ENCODE measurements at regions not wholly inside any gene's neighbourhood (a gene's known extent, or its start where the extent isn't known, plus 50 kb on each side); places are given as distances from the start of the nearest gene placed in this dataset.
A peak's percentile ranks its signal among the peaks of the same experiment; 100 is the strongest.

DNA sequence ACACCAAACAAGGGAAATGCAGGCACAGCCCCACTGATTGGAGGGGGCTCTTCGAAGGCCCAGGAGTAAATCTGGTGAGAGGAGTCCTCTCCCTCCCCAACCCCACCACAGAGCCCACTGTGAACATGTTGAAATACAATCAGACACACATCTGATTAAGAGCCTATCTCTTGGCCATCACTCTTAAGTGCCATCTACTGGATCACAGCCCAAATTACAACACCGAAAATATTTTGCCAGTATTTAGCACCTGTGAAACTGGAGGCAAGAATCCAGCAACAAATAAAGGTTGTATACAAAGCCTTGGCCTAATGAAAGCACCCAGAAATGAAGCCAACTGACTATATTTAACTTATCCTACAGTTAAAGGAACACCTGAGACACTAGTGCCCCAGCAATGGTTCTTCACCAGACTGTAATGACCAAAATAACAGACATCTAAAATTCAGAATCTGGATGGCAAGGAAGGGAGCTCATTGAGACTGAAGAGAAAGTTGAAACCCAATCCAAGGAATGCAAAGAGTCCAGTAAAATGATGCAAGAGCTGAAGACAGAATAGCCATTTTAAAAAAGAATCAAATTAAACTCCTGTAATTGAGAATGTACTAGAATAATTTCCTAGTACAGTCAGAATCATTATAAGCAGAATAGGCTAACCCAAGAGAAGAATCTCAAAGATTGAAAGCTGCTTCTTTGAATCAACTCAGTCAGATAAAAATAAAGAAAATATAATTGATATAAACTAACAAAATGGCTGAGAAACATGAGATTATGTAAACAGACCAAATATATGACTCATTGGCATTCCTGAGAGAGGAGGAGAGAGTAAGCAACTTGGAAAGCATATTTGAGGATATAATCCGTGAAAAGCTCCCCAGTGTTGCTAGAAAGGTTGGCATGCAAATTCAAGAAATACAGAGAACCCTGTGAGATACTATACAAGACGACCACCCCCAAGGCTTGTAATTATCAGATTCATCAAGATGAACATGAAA lies 1117.0 kb downstream of the FLRT2 start:
- DNase-seq, result peak; percentile 1

DNA sequence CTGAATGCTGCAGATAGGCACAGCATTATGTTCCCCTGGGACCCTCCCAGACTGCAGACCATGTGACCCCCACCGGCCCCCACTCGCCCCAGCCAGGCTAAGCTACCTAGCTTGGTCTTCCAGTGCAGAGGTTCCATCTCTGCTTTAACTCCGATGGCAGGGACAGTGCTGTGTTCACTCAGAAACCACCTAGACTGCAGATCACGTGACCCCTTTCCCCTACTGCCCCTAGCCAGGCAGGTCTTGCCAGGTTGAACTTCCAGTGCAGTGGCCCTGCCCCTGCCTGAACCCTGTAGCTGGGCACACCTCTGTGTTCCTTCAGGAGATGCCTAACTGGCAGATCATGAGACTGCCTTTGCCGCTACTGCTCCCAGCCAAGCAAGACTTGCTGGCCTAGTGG lies 1116.2 kb downstream of the FLRT2 start:
- no peak for DNase-seq

DNA sequence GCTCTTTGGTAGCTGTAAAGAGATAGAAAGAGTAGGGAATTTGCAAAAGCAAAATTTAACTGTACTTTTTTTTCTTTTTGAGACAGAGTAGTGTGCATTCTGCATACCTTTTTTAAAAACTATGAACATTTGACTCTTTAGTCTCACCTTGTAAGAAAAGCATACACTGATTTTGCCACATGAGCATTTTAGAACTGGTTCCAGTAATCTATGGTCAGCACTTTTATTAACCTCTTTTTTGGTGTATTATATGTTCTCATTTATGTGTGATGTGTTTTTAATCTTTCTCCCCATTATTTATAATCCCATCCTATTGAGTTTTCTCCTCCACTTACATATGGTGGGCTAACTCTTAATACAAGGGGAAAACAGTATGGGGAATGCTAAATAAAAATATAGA lies 1111.4 kb downstream of the FLRT2 start:
- no peak for DNase-seq

DNA sequence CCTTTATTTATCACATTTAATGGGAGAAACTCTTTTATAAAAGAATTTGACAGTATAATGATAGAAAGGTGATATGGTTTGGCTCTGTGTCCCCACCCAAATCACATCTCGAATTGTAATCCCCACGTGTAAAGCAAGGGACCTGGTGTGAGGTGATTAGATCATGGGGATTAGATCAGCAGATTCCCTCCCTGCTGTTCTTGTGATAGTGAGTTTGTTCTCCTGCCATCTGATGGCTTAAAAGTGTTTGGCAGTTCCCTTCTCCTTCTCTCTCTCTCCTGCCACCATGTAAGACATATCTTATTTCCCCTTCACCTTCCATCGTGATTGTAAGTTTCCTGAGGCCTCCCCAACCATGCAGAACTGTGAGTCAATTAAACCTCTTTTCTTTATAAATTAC lies 1110.3 kb downstream of the FLRT2 start:
- DNase-seq, result no peak

DNA sequence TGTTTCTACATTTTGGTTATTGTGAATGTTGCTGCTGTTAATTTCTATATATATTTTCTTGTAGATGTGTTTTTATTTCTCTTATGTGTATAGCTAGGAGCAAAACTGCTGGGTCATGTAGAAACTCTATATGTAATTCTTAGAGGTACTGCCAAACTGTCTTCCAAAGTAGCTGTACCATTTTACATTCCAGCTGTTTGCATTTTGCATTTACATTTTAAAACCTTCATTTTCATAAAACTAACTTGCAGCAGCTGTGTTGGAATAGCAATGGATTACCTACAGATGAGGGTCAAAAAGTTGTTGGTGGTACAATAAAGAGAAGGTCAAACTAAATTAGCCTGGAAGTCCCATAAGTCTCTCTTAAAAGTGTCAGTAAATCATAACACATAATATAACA lies 1109.7 kb downstream of the FLRT2 start:
- DNase-seq, result no peak

DNA sequence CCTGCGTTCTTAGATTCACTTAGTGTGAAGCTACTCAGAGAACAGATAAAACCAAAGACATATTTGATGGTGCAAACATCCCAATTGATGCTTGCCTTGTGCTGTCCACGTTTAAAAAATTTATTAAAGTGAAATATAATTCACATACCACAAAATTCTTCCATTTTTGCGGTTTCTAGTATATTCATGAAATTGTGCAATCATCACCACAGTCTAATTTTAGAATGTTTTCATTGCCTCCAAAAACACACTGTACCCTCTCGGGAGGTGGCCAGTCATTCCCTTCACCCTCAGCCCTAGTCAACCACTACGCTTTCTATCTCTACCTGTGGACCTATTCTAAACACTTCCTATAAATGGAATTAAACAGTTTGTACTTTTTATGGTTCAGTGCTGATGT lies 1109.2 kb downstream of the FLRT2 start:
- DNase-seq, result no peak

DNA sequence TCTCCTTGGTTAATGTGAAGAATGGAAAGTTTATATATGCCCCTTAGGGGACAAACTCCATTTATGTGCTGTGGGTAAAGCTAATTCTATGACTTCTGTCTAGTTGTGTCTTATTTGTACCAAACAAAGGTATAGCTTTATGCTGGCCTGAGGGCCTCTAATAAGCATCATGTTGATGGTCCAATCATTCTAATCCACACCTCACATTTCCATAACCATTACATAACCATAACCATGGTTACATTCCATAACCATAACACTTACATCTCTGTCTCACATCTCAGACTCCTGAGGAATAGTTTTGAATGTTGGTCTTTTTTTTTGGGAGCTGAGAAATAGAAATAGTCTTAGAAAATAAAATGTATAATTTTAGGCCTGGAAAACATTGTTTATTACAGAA lies 1097.1 kb downstream of the FLRT2 start:
- DNase-seq, result no peak

DNA sequence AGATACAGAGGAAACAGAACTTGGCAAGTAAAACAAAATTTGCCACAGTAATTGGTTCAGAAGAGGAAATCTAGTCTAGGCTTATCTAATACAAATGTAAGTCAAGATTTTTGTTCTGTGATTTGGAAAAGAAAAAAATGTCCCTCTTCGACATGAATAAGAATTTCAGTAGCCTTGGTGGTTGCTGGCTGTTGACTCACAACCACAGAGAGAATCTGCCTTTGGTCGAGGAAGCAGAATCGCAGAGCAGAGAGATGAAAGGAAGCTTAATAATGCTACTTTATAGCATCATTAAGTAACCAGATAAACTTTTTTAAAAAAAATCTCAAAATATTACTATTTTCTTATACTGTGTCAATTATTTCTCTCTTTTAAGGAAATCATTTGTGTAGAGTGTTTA lies 1096.6 kb downstream of the FLRT2 start:
- DNase-seq, result no peak

DNA sequence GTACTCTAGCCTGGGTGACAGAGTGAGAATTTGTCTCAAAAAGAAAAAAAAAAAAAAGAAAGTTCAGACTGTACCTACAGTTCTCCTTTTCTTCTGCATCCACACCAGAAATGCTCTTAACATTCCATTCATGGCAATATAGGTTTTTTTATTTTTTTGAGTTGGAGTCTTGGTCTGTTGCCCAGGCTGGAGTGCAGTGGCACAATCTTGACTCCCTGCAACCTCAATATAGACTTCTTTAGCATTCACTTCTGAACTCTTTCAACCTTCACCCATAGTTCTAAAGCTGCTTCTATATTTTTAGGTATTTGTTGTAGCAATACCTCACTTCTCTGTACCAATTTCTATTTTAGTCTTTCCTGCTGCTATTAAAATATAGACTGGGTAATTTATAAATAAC lies 1095.7 kb downstream of the FLRT2 start:
- no peak for DNase-seq

DNA sequence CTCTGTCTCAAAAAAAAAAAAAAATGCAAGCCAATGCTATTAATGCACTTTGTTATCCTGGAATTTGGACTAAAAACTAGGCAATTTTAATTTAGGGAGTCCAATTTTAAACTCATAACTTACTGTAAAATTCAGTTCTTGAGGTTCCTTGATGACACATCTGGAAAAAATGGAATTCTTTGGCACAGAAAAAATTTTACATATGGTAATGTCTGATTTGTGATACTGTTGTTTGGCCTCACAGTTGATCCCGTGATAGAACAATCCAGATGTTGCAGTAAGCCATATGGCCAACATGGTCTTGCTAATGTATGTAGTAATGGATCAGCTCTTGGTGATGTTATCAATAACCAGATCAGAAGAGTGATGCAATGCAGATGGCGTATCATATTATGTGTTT lies 1089.8 kb downstream of the FLRT2 start:
- no peak for DNase-seq

DNA sequence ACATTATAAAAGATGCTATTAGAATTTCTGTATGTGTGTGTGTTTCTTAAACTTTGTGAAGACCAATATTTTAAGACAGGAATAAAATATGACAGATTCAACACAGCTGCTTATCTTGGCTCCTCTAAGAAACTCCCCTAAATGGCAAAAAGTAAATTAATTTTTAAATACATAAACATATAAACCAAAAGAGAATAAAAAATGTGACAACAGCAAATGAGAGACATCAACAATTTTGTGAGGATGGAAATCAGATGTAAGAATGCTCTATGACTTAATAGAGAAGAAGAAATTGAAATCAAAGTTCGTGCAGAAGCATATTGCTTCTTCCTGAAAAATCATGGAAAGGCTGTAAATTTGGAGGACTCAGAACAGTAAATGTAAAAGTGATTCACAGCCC lies 1083.8 kb downstream of the FLRT2 start:
- DNase-seq, result no peak

DNA sequence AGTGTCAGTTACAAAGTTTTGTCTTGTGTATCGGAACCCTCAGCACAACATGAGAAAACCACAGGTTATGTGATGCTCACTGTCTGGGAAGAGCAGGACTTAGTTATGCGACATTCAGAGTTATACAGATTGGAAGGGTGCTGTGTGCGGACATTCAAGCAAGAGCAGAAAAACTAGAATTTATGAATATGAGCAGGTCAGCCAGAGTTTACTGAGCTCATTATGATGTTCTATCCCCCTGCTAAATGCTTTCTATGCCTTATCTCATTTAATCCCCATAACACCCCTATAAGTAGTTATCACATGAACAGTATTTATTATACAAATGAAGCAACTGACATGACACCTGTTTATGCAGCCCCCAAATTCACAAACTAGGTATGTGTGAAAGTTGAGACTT lies 1083.2 kb downstream of the FLRT2 start:
- DNase-seq, result no peak

DNA sequence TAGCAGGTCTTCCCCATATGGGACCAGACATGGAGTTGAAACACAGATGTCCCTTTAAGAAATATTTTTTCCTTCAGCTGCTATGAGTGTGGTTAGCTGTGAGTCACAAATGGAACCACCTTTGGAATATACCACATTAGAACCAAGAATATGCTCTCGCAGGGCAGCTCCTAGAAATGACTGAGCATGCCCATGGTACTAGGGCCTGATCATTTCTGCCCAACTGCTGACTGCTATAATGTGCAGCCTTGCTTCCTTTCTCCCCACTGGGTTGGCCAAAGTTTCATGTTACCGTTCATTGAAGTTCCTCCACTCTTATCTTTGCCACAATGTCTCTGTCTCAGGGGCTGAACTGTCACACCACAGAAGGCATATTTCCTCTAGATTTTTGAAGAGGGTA lies 1074.6 kb downstream of the FLRT2 start:
- no peak for DNase-seq

DNA sequence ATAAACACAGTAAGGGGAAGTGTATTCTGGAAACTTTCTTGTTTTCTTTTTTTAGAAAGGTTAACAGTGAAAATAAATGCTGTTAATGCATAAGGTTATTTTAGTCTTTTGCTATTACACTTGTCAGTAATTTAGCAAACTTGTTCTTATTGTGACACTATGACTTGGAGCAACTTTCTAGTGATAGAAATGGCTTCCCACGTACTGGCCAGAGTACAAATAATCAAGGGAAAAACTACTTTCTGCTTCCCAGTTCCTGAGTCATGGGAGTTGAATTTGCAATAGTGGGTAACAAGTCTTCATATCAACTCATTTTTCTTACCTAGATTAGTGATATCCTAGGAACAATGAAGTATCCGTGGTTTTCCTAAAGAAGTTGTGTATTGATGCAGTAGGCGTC lies 1072.3 kb downstream of the FLRT2 start:
- no peak for DNase-seq

DNA sequence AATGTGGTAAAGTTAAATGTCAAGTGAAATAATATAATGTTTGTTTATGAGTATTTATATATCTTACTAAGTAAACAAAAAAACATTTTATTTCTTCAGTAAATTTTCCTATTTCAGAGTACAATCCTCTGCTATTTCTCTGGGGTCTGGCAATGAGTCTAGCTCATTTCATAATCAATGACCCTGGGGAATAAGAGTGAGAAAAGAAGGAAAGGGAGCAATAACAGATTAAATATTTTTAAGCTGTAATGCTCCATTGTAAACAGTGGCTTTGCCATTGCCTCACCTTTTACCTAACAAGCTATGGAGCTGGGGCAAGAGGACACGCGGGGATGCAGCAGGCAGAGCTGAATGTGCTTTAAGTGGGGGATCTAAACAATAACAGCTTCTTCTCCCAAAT lies 1071.9 kb downstream of the FLRT2 start:
- no peak for DNase-seq

DNA sequence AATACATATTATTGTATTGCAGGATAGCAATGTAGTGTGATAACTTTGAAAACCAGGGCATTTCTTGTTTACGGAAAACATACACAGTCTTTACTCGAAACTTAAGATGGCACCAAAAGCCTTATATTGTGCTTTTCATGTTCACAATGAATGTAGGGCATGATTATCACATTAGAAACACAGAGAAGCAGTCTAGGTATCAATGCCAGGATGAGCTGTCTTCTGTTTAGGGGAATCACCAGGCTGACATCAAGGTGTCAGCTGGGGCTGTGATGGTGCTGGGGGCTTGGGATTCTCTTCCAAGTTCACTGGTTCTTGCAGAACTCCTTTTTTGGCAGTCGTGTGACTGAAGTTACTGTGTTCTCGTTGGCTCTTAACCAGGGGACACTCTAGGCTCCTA lies 1067.3 kb downstream of the FLRT2 start:
- DNase-seq, result no peak

DNA sequence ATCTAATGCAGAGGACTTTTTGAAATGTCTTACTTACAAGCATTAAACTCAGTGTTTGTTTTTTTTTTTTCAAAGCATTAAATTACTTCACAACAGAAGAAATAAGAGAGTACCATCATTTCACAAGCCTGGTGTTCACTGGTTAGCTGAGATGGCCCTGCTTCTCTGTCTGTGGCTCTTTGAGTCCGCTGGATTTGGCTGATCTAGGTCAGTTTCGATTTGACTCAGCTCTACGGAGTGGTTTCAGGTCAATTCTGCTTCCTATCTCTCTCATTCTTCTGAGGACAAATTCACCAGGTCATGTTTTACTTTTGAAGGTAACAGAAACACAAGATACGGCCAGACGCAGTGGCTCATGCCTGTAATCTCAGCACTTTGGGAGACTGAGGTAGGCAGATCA lies 1066.1 kb downstream of the FLRT2 start:
- DNase-seq, result no peak

DNA sequence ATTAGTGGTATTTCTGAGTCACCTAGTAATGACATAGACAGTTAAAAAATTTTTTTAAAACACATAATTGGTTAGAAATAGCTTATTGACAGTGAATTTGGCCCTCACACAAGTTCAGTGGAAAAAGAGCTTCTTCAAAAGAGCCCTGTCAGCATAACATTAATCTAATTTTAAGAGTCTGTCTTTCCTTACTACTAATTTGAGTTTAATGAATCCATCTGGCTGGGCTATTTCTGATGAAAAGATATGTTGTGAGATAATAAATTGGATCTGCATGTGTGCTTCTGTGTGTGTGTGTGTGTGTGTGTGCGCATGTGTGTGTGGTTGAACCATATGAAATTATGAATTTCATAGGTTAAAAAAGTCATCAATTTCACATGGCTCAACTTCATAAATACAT lies 1045.2 kb downstream of the FLRT2 start:
- DNase-seq, result no peak

DNA sequence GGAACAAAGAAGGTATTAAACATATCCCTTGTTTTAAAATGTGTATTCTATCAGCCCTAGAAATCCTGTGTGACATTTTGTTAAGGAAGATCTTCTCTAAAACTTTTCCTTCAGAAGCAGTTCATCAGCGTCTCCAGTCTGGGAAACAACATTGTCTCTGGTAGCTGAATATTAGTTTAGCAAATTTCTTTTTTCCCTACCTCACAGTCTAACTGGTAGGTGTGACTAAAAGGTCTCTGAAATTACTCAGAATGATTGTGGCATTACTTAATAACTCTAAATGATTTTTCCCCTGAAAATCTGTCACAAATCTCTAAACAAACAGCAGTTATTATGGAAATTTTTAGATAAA lies 1044.8 kb downstream of the FLRT2 start:
- DNase-seq, result no peak

DNA sequence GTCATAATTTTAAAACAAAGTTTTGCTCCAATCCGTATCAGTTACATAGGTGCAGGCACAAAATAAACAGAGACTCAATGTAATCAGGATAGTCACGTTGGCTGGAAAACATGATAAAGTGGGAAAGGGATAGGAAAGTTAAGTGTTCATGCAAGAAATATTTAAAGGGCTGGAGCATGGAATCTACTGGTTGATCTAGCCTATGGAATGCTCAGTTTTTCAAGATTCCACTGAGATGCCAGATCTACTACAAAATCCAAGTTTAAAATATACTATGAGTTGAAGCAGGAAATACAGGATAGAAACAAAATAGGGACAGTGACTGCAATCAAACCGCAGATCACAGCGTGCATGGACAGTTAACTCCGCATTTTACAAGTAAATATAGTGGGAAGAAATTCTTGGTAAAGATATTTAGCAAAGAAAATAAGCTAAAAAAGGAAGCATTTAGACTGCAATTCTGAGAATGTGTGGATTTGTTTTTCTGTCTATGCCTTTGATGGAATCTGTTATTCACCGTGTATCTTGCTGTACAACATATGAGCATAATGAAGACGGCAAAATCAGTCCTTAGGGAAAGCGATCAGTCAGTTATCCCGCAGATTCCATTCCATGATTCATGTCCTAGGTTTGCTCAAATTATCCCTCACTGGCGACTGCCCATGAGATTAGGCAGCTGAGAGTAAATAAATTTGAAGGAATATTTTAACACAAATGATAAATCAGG lies 1044.3 kb downstream of the FLRT2 start:
- no peak for DNase-seq

DNA sequence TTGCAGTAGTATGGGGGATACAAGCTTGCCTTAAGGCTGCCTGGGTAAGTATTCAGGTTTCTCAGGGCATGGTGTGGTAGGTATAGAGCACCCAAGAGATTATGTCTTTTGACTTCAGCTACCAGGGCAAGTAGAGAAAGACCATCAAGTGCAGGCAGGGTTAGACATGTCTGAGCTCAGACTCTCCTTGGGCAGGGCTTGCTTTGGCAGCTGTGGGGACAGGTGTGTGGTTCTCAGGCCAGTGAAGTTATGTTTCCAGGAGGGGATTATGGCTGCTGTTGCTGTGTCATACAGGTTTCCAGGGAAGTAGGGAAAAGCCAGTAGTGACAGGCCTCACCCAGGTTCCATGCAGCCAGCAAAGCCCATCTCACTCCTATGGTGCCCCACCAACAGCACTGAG lies 1040.4 kb downstream of the FLRT2 start:
- DNase-seq, result no peak

DNA sequence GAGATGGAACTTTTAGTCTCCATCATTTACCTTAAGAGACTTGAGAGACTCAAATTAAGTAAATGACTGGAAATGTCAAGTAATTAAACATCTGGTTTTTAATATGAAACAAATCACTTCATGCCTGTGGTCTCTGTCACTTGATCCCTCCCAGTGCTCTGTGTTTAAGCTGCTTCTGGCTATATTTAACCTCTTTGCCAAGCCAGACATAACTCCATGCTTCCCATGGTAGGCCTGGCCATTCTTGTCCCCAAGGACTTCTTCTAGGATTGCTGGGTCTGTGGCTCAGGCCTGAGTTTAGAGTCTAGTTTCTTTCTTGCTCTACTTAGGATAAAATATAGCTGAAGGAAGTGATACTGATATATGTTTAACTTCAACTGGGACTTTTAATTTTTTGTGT lies 1013.6 kb downstream of the FLRT2 start:
- DNase-seq, result no peak

DNA sequence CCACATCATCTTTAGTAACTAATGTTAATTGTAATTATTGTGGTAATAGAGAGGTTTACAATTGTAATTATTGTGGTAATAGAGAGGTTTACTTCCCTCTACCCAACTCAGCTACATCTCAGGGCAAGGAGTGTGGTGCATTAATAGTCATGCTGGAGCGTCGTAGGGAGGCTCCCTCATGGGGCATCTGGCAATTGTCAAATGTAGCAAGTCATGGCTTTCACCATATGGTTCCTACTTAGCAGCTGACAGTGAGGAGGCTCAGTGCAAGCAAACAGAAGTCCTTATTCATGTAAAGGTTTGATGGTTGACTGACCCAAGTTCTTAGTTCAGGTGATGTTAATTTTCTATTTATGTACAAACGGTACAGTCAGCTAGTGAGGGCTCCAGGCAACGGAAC lies 1012.0 kb downstream of the FLRT2 start:
- no peak for DNase-seq

DNA sequence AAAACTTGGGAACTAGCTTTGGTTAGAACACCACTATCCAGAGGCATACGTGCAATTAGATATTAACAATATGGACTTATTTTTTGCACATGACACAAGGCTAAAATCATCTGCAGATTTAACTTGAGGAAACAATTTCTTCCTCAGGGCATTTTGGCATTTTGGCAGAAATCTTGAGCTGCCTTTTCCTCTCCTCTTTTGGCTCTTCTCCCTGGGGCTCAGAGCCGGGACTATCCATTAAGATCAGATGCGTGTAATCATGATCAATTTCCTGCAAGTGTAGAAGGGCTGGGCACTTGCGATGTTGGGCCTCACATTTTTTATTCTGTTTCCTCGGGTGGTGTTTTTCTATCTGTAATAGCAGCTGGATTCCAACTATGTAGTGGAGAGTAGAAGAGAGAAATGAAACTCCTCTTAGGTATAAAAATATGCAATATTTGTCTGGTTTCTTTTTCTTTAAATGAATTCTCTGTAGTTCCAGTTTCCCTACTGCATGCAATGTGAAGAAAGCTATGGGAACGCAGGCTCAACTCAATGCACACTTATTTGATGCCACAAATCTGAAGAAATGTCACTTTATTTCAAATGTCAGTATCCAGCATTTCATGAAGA lies 1010.8 kb downstream of the FLRT2 start:
- no peak for DNase-seq

All from hematopoietic multipotent progenitor cell treated with erythropoietin and hydrocortisone succinate and interleukin-3 and kit ligand, for 8 days (in vitro differentiated cells).